ENCODE measurements at regions not wholly inside any gene's neighbourhood (a gene's known extent, or its start where the extent isn't known, plus 50 kb on each side); places are given as distances from the start of the nearest gene placed in this dataset.

DNA sequence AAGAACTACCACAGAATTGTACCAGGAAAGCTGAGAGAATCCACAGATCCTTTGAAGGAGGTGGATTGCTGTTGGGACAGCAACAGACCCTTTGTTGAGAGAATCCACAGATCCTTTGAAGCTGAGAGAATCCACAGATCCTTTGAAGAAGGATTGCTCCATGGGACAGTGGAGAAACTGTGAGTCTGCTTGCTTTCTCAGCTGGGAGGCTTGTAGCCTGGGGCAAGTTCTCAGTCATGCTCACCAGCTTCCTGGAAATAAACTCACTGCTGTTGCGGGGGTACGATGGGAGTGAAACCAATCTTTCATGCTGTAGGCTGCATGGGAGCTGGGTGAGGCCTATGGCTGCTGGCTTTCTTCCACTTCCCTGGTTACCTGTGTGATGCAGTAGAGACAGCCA lies 106.3 kb downstream of the C7orf25 start:
- DNase-seq (ENCODE audit: extremely low read depth in 1 of 4, low spot score in 3 of 4) (no peak), ATAC-seq (no peak), FAIRE-seq (no peak)
- H3K4me3 ChIP-seq: no peak overlapping the region
- CTCF ChIA-PET (ENCODE audit: low intra/inter-chr PET ratio): no interaction called here
- TF ChIP-seq, protein P1, sequence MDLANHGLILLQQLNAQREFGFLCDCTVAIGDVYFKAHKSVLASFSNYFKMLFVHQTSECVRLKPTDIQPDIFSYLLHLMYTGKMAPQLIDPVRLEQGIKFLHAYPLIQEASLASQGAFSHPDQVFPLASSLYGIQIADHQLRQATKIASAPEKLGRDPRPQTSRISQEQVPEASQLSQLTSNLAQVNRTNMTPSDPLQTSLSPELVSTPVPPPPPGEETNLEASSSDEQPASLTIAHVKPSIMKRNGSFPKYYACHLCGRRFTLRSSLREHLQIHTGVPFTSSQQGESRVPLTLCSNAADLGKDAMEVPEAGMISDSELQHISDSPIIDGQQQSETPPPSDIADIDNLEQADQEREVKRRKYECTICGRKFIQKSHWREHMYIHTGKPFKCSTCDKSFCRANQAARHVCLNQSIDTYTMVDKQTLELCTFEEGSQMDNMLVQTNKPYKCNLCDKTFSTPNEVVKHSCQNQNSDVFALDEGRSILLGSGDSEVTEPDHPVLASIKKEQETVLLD (IDR thresholded peaks at IDR 0.05): no peak
- no peak for TF ChIP-seq ZNF655 (CRISPR knock-in tag; IDR thresholded peaks at IDR 0.05)
- no peak for TF ChIP-seq HIVEP1 (CRISPR knock-in tag; IDR thresholded peaks at IDR 0.05)
- no peak for TF ChIP-seq YY1 (IDR thresholded peaks at IDR 0.05; ENCODE audit: borderline replicate concordance in 1 of 3, control insufficient read depth in 1 of 3, extremely low read depth in 1 of 3, insufficient read depth in 3 of 3, insufficient read length in 1 of 3, insufficient replicate concordance in 2 of 3, low read depth in 1 of 3, low read length in 2 of 3)
- TF ChIP-seq BRF2 (IDR thresholded peaks at IDR 0.05; ENCODE audit: borderline replicate concordance, insufficient read depth, insufficient read length): no peak
- TF ChIP-seq ETV6 (IDR thresholded peaks at IDR 0.05; ENCODE audit: borderline replicate concordance in 1 of 2, low read depth in 2 of 2, low read length in 1 of 2): no peak
- TF ChIP-seq ETV6 (CRISPR knock-in tag; IDR thresholded peaks at IDR 0.05; ENCODE audit: borderline replicate concordance): no peak
- no peak for TF ChIP-seq MITF (IDR thresholded peaks at IDR 0.05)
- 0% methylated on average over 2 of the region's 2 CpGs for WGBS (ENCODE audit: insufficient coverage, low coverage, missing lambda C conversion rate)
- H3K4me1 ChIP-seq (replicated peaks in 1 of 2; ENCODE audit: control insufficient read depth in 2 of 2, insufficient read depth in 2 of 2, low read length in 2 of 2): no peaks in the 10 kb centered on the region
- no peaks in the 10 kb centered on the region for H3K36me3 ChIP-seq (ENCODE audit: control insufficient read depth, insufficient read depth, low read length)
- in situ Hi-C loops (cut with MboI) (no loop called here), intact Hi-C loops (cut with micrococcal nuclease) (no loop called here)
- H3K4me2 ChIP-seq (ENCODE audit: insufficient read depth, low read length): no peak overlapping the region
- H3K9ac ChIP-seq (ENCODE audit: insufficient read depth in 1 of 2, low read depth in 2 of 2, low read length in 2 of 2): no peak overlapping the region
- no peaks in the 10 kb centered on the region for H3K27me3 ChIP-seq (ENCODE audit: control insufficient read depth in 2 of 2, insufficient read depth in 2 of 2, low read length in 2 of 2)
- BruUV-seq (replicated peaks): no TSS peak
- H2AFZ ChIP-seq (ENCODE audit: low read depth, low read length): no peak overlapping the region
- H3K9me3 ChIP-seq (replicated peaks; ENCODE audit: control insufficient read depth, insufficient read depth, low read depth, low read length): no peaks in the 10 kb centered on the region
- H4K20me1 ChIP-seq (replicated peaks; ENCODE audit: control insufficient read depth, insufficient read depth, low read length): no peaks in the 10 kb centered on the region
- H3K79me2 ChIP-seq (ENCODE audit: control insufficient read depth, insufficient read depth, low read length): no peaks in the 10 kb centered on the region
- H3K9me1 ChIP-seq (ENCODE audit: control insufficient read depth, insufficient read depth, low read length): no peaks in the 10 kb centered on the region
- POLR2A ChIA-PET: no interaction called here
- no peak overlapping the region for H3K27ac ChIP-seq (ENCODE audit: extremely low read depth, low read depth, low read length)

Data from K562 (cell line).